ENCODE measurements at regions not wholly inside any gene's neighbourhood (a gene's known extent, or its start where the extent isn't known, plus 50 kb on each side); places are given as distances from the start of the nearest gene placed in this dataset.

- TF ChIP-seq ZFX (IDR thresholded peaks at IDR 0.05; ENCODE audit: borderline replicate concordance) (no peak), CTCF (IDR thresholded peaks at IDR 0.05) (no peak)
Observed at GRCh38 chr1:34367954-34368353, 191.2 kb downstream of the C1orf94 start.
